H1 (cell line): ENCODE measurements at regions not wholly inside any gene's neighbourhood (a gene's known extent, or its start where the extent isn't known, plus 50 kb on each side); places are given as distances from the start of the nearest gene placed in this dataset.

Experiments
- CTCF ChIA-PET: fragments of 300-600 bp; sonication (Branson Sonifier 250); formaldehyde crosslinking; loops from one replicate; lab custom pipeline; 2021; ENCODE audit not compliant: partially characterized antibody; lab: Charles Lee
- POLR2A ChIA-PET: fragments of 300-600 bp; sonication (Branson Sonifier 250); formaldehyde crosslinking; loops from one replicate; lab custom pipeline; 2021; ENCODE audit warnings: inconsistent platforms; ENCODE audit not compliant: partially characterized antibody; lab: Charles Lee
- DNase-seq, 2 experiments: peaks; one replicate each; pipeline versions ENCODE4 v3.0.0 to v3.0.0-alpha.2; 2010 to 2022; ENCODE audit warnings: low spot score in 2 of 2, low read depth in 1 of 2, mixed read lengths in 1 of 2
- FAIRE-seq: peaks from 2 replicates; lab custom pipeline; 2011; peaks lifted over from hg19 to GRCh38; lab: Jason Lieb, UNC
- H2AFZ ChIP-seq: 2 replicates; pipeline ENCODE4 v1.8.1; 2012; ENCODE audit warnings: low read length, inconsistent platforms
- H2AK5ac ChIP-seq: 2 replicates; pipeline ENCODE4 v1.6.1; 2013; ENCODE audit warnings: low read depth, low read length
- H2BK120ac ChIP-seq: replicated peaks from 2 replicates; pipeline ENCODE3; 2013; ENCODE audit warnings: low read depth, low read length, inconsistent platforms
- H2BK12ac ChIP-seq: 2 replicates; pipeline ENCODE4 v1.6.1; 2013; ENCODE audit warnings: low read depth, low read length
- H2BK15ac ChIP-seq: 2 replicates; pipeline ENCODE4 v1.6.1; 2013; ENCODE audit warnings: low read length
- H2BK20ac ChIP-seq: 2 replicates; pipeline ENCODE4 v1.6.1; 2013; ENCODE audit warnings: low read length
- H2BK5ac ChIP-seq: 2 replicates; pipeline ENCODE4 v1.6.1; 2013; ENCODE audit warnings: low read depth, low read length
- H3K14ac ChIP-seq: 2 replicates; pipeline ENCODE4 v1.6.1; 2013; ENCODE audit warnings: inconsistent platforms; ENCODE audit not compliant: insufficient read length
- H3K18ac ChIP-seq: 2 replicates; pipeline ENCODE4 v1.6.1; 2013; ENCODE audit warnings: low read length; ENCODE audit errors: extremely low read depth
- H3K23ac ChIP-seq: 2 replicates; pipeline ENCODE4 v1.6.1; 2013; ENCODE audit warnings: inconsistent platforms; ENCODE audit not compliant: insufficient read length
- H3K23me2 ChIP-seq: 2 replicates; pipeline ENCODE4 v1.6.1; 2013; ENCODE audit warnings: low read depth, low read length
- H3K27ac ChIP-seq: 2 replicates; pipeline ENCODE4 v1.6.1; 2011; ENCODE audit warnings: low read depth, low read length, inconsistent platforms
- H3K27me3 ChIP-seq, 4 experiments: replicated peaks in 1 of 4; 1 replicate in 1 of 4; 2 replicates in 3 of 4; pipeline versions ENCODE4 v1.6.1 to v1.8.1; 2011 to 2013; ENCODE audit warnings: low read length in 3 of 4, mild to moderate bottlenecking in 3 of 4, inconsistent platforms in 2 of 4, mixed read lengths in 2 of 4, moderate library complexity in 1 of 4; ENCODE audit not compliant: control insufficient read depth in 3 of 4, insufficient read depth in 3 of 4; ENCODE audit errors: extremely low read depth in 1 of 4
- H3K36me3 ChIP-seq, 4 experiments: 2 replicates each; pipeline versions ENCODE4 v1.6.1 to v1.8.1; 2011 to 2013; ENCODE audit warnings: mild to moderate bottlenecking in 4 of 4, low read length in 3 of 4, moderate library complexity in 2 of 4, control low read depth in 1 of 4, inconsistent platforms in 1 of 4; ENCODE audit not compliant: insufficient read depth in 4 of 4, control insufficient read depth in 2 of 4
- H3K4ac ChIP-seq: replicated peaks from 2 replicates; pipeline ENCODE3; 2013; ENCODE audit warnings: low read length, low read depth, mixed read lengths, inconsistent platforms; ENCODE audit not compliant: insufficient read length
- H3K4me1 ChIP-seq, 4 experiments: replicated peaks in 1 of 4; 1 replicate in 1 of 4; 2 replicates in 3 of 4; pipeline versions ENCODE4 v1.6.1 to v1.8.1; 2011 to 2013; ENCODE audit warnings: low read length in 3 of 4, inconsistent platforms in 2 of 4, mixed read lengths in 1 of 4; ENCODE audit not compliant: insufficient read depth in 4 of 4, control insufficient read depth in 3 of 4
- H3K4me2 ChIP-seq, 2 experiments: 2 replicates each; pipeline versions ENCODE4 v1.6.1 to v1.8.1; 2011 to 2013; ENCODE audit warnings: low read depth in 2 of 2, low read length in 2 of 2, control low read depth in 1 of 2, inconsistent platforms in 1 of 2, mild to moderate bottlenecking in 1 of 2; ENCODE audit not compliant: insufficient read depth in 1 of 2
- H3K4me3 ChIP-seq, 4 experiments: fragments of 200-600, 300-600 bp in 1 of 4; sonication (generic), shearing (Covaris generic), sonication (Bioruptor Twin) in 1 of 4; 2 replicates each; pipeline versions ENCODE4 v1.5.1 to v1.8.1; 2011 to 2016; ENCODE audit warnings: low read length in 4 of 4, low read depth in 3 of 4, control low read depth in 2 of 4, inconsistent platforms in 2 of 4, mild to moderate bottlenecking in 2 of 4, mixed read lengths in 1 of 4, moderate library complexity in 1 of 4; ENCODE audit not compliant: insufficient read depth in 2 of 4; ENCODE audit errors: extremely low read depth in 1 of 4
- H3K56ac ChIP-seq: replicated peaks from 2 replicates; pipeline ENCODE3; 2013; ENCODE audit warnings: low read depth, mild to moderate bottlenecking, mixed read lengths, low read length, inconsistent platforms; ENCODE audit not compliant: insufficient read length
- H3K79me1 ChIP-seq: 2 replicates; pipeline ENCODE4 v1.6.1; 2013; ENCODE audit warnings: low read depth, low read length, control low read depth
- H3K79me2 ChIP-seq, 2 experiments: 2 replicates each; pipeline versions ENCODE4 v1.6.1 to v1.8.1; 2012 to 2013; ENCODE audit warnings: low read length in 2 of 2, mild to moderate bottlenecking in 2 of 2, inconsistent platforms in 1 of 2; ENCODE audit not compliant: insufficient read depth in 2 of 2, control insufficient read depth in 1 of 2
- H3K9ac ChIP-seq, 4 experiments: replicated peaks in 1 of 4; 1 replicate in 1 of 4; 2 replicates in 3 of 4; pipeline versions ENCODE4 v1.6.1 to v1.8.1; 2011 to 2013; ENCODE audit warnings: low read depth in 3 of 4, low read length in 3 of 4, control low read depth in 2 of 4, mild to moderate bottlenecking in 2 of 4, moderate library complexity in 2 of 4, inconsistent platforms in 1 of 4; ENCODE audit errors: extremely low read depth in 1 of 4
- H3K9me3 ChIP-seq, 2 experiments: 2 replicates each; pipeline versions ENCODE4 v1.6.1 to v1.8.1; 2012 to 2013; ENCODE audit warnings: mild to moderate bottlenecking in 2 of 2, moderate library complexity in 2 of 2, control low read depth in 1 of 2, inconsistent platforms in 1 of 2, low read depth in 1 of 2, low read length in 1 of 2, mixed read lengths in 1 of 2; ENCODE audit not compliant: insufficient read depth in 2 of 2
- H4K20me1 ChIP-seq, 2 experiments: replicated peaks in 1 of 2; 2 replicates each; pipeline versions ENCODE3 to v1.8.1; 2011 to 2013; ENCODE audit warnings: inconsistent platforms in 2 of 2, low read length in 2 of 2, mild to moderate bottlenecking in 1 of 2; ENCODE audit not compliant: insufficient read depth in 2 of 2, control insufficient read depth in 1 of 2
- H4K5ac ChIP-seq: 2 replicates; pipeline ENCODE4 v1.6.1; 2013; ENCODE audit warnings: low read length, low read depth, mixed read lengths, inconsistent platforms; ENCODE audit not compliant: insufficient read length
- H4K8ac ChIP-seq: 2 replicates; pipeline ENCODE4 v1.8.0; 2013; ENCODE audit warnings: mild to moderate bottlenecking, moderate library complexity, low read length, inconsistent platforms; ENCODE audit not compliant: insufficient read depth; ENCODE audit errors: extremely low read depth
- H4K91ac ChIP-seq: replicated peaks from 2 replicates; pipeline ENCODE3; 2013; ENCODE audit warnings: low read length, mixed read lengths, inconsistent platforms; ENCODE audit not compliant: insufficient read length
- ATF3 ChIP-seq: IDR thresholded peaks from 2 replicates; pipeline ENCODE4 v1.6.1; 2011; ENCODE audit warnings: low read depth, mild to moderate bottlenecking, low read length; ENCODE audit not compliant: insufficient read depth
- KDM1A ChIP-seq: fragments of 200-600, 300-600 bp; sonication (generic); IDR thresholded peaks from 2 replicates; pipeline ENCODE4 v1.7.1; 2016; ENCODE audit warnings: mild to moderate bottlenecking, low read length, borderline replicate concordance
- KDM5A ChIP-seq: fragments of 200-600 bp; IDR thresholded peaks from 2 replicates; pipeline ENCODE4 v1.7.1; 2012; ENCODE audit warnings: mild to moderate bottlenecking, low read length, inconsistent platforms, mixed read lengths
- NANOG ChIP-seq: IDR thresholded peaks from 2 replicates; pipeline ENCODE4 v1.6.1; 2011; ENCODE audit warnings: low read length, low read depth, mild to moderate bottlenecking, inconsistent platforms; ENCODE audit not compliant: insufficient read depth, poor library complexity, severe bottlenecking
- RAD21 ChIP-seq, 2 experiments: IDR thresholded peaks in 1 of 2; conservative IDR thresholded peaks in 1 of 2; 2 replicates each; pipeline ENCODE4 v1.6.1; 2011; ENCODE audit warnings: low read depth in 2 of 2, low read length in 2 of 2, improper control_type of control experiment in 1 of 2, inconsistent platforms in 1 of 2, mild to moderate bottlenecking in 1 of 2, moderate library complexity in 1 of 2
- SRF ChIP-seq: IDR thresholded peaks from 2 replicates; pipeline ENCODE4 v1.6.1; 2011; ENCODE audit warnings: mild to moderate bottlenecking, low read depth, low read length, moderate library complexity
- WGBS, 2 experiments: shearing (Covaris generic) in 1 of 2; methylation state at CpG; one replicate each; pipeline versions ENCODE4 v1.1.6 to v1.1.7; 2013 to 2015; ENCODE audit warnings: low lambda C conversion rate in 2 of 2, mixed read lengths in 2 of 2, inconsistent platforms in 1 of 2, low coverage in 1 of 2, missing lambda C conversion rate in 1 of 2; ENCODE audit not compliant: insufficient replicate concordance in 2 of 2, insufficient coverage in 1 of 2, insufficient read length in 1 of 2; ENCODE audit errors: extremely low coverage in 1 of 2, missing lambda C conversion rate in 1 of 2; 5-methylcytosine and 5-hydroxymethylcytosine counted together

- Histone ChIP-seq H3K23ac (no peak overlapping the region), H3K27me3 (no peaks in the 10 kb centered on the region), H3K4me3 (no peak overlapping the region), H3K79me1 (no peaks in the 10 kb centered on the region), H3K36me3 (no peaks in the 10 kb centered on the region), H2BK20ac (no peak overlapping the region), H2BK120ac (no peak overlapping the region), H3K56ac (no peak overlapping the region), H4K20me1 (no peaks in the 10 kb centered on the region), H2AFZ (no peak overlapping the region), H2BK12ac (no peak overlapping the region), H3K14ac (no peak overlapping the region), H3K4me2 (no peak overlapping the region), H4K8ac (no peak overlapping the region), H4K91ac (no peak overlapping the region), H3K9ac (no peak overlapping the region), H3K4ac (no peak overlapping the region), H2BK15ac (no peak overlapping the region), H3K27ac (no peak overlapping the region), H3K23me2 (no peaks in the 10 kb centered on the region), H3K4me1 (peaks cover 0 to 7% (median 2%) of the 10 kb centered on the region in 4 experiments; a peak in 4 of 7 replicates), H3K9me3 (no peaks in the 10 kb centered on the region), H2BK5ac (no peak overlapping the region), H3K18ac (no peak overlapping the region), H4K5ac (no peak overlapping the region), H3K79me2 (no peaks in the 10 kb centered on the region), H2AK5ac (no peak overlapping the region)
- ChIA-PET POLR2A (no interaction called here), CTCF (no interaction called here)
- DNase-seq = no peak
- WGBS, 2 experiments = 92% methylated on average over 4 of the region's 4 CpGs; no CpG with 5 or more reads in 1 of the 2 experiments
- no peak for FAIRE-seq
- TF ChIP-seq RAD21 (IDR thresholded peaks at IDR 0.05 in 1 of 2, conservative IDR thresholded peaks at IDR 0.05 in 1 of 2; ENCODE audit: low read depth in 2 of 2, low read length in 2 of 2) (no peak), NANOG (no peak), SRF (no peak), KDM5A (no peak), ATF3 (no peak), KDM1A (no peak)
Observed at GRCh38 chr1:29581256-29581655, 344.9 kb downstream of the PTPRU start.
